ENCODE measurements at regions not wholly inside any gene's neighbourhood (a gene's known extent, or its start where the extent isn't known, plus 50 kb on each side); places are given as distances from the start of the nearest gene placed in this dataset.

DNA sequence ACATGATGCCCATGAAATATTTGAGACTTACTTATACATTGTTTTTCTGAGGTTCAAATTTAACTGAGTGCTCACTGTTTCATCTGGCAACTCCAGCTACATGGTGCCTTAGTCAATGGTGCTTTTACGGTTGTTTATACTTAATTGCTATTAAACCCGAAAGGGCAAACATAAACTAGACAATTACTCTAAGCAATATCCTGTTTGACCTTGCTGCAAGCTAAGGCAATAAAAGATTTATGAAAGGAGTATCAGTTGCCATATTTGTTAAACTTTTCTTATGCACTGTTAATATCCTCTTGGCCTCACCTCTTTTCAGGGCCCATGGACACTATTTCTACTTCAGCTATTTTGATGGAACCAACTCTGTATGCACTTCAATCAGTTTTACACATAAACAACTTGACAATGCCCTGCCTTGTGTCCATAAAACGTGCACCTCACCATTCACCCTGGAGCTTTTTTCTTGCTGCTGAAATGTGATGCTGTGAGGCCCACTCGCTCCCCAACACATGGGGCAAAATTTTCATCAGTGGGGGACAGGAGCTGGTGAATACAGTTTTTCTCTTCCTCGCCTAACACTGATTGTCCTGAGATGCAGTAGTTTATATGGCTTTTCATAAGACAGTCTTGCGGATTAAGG lies 64.1 kb upstream of the HIF1A start (continued):
- no peak for TF ChIP-seq ZNF664 (tag by site-specific recombination; IDR thresholded peaks at IDR 0.05)
- TF ChIP-seq, protein P1, sequence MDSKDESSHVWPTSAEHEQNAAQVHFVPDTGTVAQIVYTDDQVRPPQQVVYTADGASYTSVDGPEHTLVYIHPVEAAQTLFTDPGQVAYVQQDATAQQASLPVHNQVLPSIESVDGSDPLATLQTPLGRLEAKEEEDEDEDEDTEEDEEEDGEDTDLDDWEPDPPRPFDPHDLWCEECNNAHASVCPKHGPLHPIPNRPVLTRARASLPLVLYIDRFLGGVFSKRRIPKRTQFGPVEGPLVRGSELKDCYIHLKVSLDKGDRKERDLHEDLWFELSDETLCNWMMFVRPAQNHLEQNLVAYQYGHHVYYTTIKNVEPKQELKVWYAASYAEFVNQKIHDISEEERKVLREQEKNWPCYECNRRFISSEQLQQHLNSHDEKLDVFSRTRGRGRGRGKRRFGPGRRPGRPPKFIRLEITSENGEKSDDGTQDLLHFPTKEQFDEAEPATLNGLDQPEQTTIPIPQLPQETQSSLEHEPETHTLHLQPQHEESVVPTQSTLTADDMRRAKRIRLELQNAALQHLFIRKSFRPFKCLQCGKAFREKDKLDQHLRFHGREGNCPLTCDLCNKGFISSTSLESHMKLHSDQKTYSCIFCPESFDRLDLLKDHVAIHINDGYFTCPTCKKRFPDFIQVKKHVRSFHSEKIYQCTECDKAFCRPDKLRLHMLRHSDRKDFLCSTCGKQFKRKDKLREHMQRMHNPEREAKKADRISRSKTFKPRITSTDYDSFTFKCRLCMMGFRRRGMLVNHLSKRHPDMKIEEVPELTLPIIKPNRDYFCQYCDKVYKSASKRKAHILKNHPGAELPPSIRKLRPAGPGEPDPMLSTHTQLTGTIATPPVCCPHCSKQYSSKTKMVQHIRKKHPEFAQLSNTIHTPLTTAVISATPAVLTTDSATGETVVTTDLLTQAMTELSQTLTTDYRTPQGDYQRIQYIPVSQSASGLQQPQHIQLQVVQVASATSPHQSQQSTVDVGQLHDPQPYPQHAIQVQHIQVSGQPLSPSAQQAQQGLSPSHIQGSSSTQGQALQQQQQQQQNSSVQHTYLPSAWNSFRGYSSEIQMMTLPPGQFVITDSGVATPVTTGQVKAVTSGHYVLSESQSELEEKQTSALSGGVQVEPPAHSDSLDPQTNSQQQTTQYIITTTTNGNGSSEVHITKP (tag by site-specific recombination; IDR thresholded peaks at IDR 0.05): no peak
- TF ChIP-seq WT1 (tag by site-specific recombination; IDR thresholded peaks at IDR 0.05): 0 out of 2 replicates have a peak, but pooled peaks have one; percentile 31
- TF ChIP-seq, protein P2, sequence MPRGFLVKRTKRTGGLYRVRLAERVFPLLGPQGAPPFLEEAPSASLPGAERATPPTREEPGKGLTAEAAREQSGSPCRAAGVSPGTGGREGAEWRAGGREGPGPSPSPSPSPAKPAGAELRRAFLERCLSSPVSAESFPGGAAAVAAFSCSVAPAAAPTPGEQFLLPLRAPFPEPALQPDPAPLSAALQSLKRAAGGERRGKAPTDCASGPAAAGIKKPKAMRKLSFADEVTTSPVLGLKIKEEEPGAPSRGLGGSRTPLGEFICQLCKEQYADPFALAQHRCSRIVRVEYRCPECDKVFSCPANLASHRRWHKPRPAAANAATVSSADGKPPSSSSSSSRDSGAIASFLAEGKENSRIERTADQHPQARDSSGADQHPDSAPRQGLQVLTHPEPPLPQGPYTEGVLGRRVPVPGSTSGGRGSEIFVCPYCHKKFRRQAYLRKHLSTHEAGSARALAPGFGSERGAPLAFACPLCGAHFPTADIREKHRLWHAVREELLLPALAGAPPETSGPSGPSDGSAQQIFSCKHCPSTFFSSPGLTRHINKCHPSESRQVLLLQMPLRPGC (tag by site-specific recombination; IDR thresholded peaks at IDR 0.05): no peak
- no peak for TF ChIP-seq ZNF112 (tag by site-specific recombination; IDR thresholded peaks at IDR 0.05)
- TF ChIP-seq, protein P3, sequence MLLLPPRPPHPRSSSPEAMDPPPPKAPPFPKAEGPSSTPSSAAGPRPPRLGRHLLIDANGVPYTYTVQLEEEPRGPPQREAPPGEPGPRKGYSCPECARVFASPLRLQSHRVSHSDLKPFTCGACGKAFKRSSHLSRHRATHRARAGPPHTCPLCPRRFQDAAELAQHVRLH (tag by site-specific recombination; IDR thresholded peaks at IDR 0.05): 0 out of 2 replicates have a peak, but pooled peaks have one; percentile 55
- no peak for TF ChIP-seq ZNF175 (tag by site-specific recombination; IDR thresholded peaks at IDR 0.05)
- TF ChIP-seq, protein P4, sequence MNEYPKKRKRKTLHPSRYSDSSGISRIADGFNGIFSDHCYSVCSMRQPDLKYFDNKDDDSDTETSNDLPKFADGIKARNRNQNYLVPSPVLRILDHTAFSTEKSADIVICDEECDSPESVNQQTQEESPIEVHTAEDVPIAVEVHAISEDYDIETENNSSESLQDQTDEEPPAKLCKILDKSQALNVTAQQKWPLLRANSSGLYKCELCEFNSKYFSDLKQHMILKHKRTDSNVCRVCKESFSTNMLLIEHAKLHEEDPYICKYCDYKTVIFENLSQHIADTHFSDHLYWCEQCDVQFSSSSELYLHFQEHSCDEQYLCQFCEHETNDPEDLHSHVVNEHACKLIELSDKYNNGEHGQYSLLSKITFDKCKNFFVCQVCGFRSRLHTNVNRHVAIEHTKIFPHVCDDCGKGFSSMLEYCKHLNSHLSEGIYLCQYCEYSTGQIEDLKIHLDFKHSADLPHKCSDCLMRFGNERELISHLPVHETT (tag by site-specific recombination; IDR thresholded peaks at IDR 0.05): no peak
- no peak for TF ChIP-seq ZNF394 (tag by site-specific recombination; IDR thresholded peaks at IDR 0.05; ENCODE audit: borderline replicate concordance)
- TF ChIP-seq, protein P5, sequence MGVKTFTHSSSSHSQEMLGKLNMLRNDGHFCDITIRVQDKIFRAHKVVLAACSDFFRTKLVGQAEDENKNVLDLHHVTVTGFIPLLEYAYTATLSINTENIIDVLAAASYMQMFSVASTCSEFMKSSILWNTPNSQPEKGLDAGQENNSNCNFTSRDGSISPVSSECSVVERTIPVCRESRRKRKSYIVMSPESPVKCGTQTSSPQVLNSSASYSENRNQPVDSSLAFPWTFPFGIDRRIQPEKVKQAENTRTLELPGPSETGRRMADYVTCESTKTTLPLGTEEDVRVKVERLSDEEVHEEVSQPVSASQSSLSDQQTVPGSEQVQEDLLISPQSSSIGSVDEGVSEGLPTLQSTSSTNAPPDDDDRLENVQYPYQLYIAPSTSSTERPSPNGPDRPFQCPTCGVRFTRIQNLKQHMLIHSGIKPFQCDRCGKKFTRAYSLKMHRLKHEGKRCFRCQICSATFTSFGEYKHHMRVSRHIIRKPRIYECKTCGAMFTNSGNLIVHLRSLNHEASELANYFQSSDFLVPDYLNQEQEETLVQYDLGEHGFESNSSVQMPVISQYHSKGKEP (tag by site-specific recombination; IDR thresholded peaks at IDR 0.05): peak; percentile 85
- peak; percentile 88 for TF ChIP-seq FEZF1 (tag by site-specific recombination; IDR thresholded peaks at IDR 0.05)
- TF ChIP-seq, protein P6, sequence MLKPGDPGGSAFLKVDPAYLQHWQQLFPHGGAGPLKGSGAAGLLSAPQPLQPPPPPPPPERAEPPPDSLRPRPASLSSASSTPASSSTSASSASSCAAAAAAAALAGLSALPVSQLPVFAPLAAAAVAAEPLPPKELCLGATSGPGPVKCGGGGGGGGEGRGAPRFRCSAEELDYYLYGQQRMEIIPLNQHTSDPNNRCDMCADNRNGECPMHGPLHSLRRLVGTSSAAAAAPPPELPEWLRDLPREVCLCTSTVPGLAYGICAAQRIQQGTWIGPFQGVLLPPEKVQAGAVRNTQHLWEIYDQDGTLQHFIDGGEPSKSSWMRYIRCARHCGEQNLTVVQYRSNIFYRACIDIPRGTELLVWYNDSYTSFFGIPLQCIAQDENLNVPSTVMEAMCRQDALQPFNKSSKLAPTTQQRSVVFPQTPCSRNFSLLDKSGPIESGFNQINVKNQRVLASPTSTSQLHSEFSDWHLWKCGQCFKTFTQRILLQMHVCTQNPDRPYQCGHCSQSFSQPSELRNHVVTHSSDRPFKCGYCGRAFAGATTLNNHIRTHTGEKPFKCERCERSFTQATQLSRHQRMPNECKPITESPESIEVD (tag by site-specific recombination; IDR thresholded peaks at IDR 0.05): peak; percentile 97
- TF ChIP-seq ZNF791 (tag by site-specific recombination; IDR thresholded peaks at IDR 0.05): no peak
- TF ChIP-seq ZNF843 (tag by site-specific recombination; IDR thresholded peaks at IDR 0.05): peak; percentile 54; the same call in 1 of the 2 replicates
- TF ChIP-seq TCF7L2 (IDR thresholded peaks at IDR 0.05; ENCODE audit: borderline replicate concordance, low read depth, low read length): 0 out of 2 replicates have a peak, but pooled peaks have one; percentile 26
- TF ChIP-seq OSR2 (tag by site-specific recombination; IDR thresholded peaks at IDR 0.05): peak; percentile 33; the same call in 1 of the 2 replicates

Measured in HEK293 (cell line).